Heart left ventricle (tissue), 16 donors: ENCODE measurements at regions not wholly inside any gene's neighbourhood (a gene's known extent, or its start where the extent isn't known, plus 50 kb on each side); places are given as distances from the start of the nearest gene placed in this dataset.

Experiments
- ATAC-seq, 4 donors: fragments of 200-7000 bp; cut with Tn5 transposase; one replicate each; pipeline ENCODE4 v1.9.1; 2020 to 2022; ENCODE audit warnings: moderate library complexity in 4 of 4, mild to moderate bottlenecking in 3 of 4, moderate number of reproducible peaks in 1 of 4
- DNase-seq, 5 donors: peaks; one replicate each; pipeline ENCODE4 v3.0.0-alpha.2; 2020
- H3K27ac ChIP-seq, 12 donors: fragments of 200-600 bp; sonication (generic) in 4 of 12; one replicate each; pipeline versions ENCODE4 v1.5.0 to v1.8.0; 2016 to 2022; ENCODE audit warnings: mild to moderate bottlenecking in 2 of 12
- H3K27me3 ChIP-seq, 9 donors: fragments of 200-600 bp; sonication (generic) in 2 of 9; one replicate each; pipeline versions ENCODE4 v1.5.1 to v1.8.0; 2016 to 2022; ENCODE audit warnings: mild to moderate bottlenecking in 3 of 9
- H3K36me3 ChIP-seq, 9 donors: fragments of 200-600 bp; sonication (generic) in 2 of 9; one replicate each; pipeline versions ENCODE4 v1.5.0 to v1.8.0; 2018 to 2022; ENCODE audit warnings: mild to moderate bottlenecking in 2 of 9
- H3K4me1 ChIP-seq, 12 donors: fragments of 200-600 bp; sonication (generic) in 4 of 12; one replicate each; pipeline versions ENCODE4 v1.5.0 to v1.8.0; 2016 to 2022; ENCODE audit warnings: mild to moderate bottlenecking in 3 of 12
- H3K4me3 ChIP-seq, 12 donors: fragments of 200-600 bp; sonication (generic) in 4 of 12; one replicate each; pipeline versions ENCODE4 v1.5.0 to v1.8.0; 2017 to 2022; ENCODE audit warnings: mild to moderate bottlenecking in 9 of 12, moderate library complexity in 4 of 12
- H3K9me3 ChIP-seq, 12 donors: fragments of 200-600 bp; sonication (generic) in 4 of 12; one replicate each; pipeline versions ENCODE4 v1.5.0 to v1.8.0; 2016 to 2022; ENCODE audit warnings: mild to moderate bottlenecking in 1 of 12
- CTCF ChIP-seq, 12 donors: fragments of 200-600 bp; sonication (generic) in 4 of 12; IDR thresholded peaks; one replicate each; pipeline versions ENCODE4 v1.5.0 to v1.8.0; 2018 to 2022; ENCODE audit warnings: antibody characterized with exemption in 12 of 12, mild to moderate bottlenecking in 5 of 12
- POLR2A ChIP-seq, 2 donors: fragments of 450-650 bp; IDR thresholded peaks; one replicate each; pipeline ENCODE4 v1.6.1; 2017; ENCODE audit warnings: antibody characterized with exemption in 2 of 2, mild to moderate bottlenecking in 2 of 2, moderate library complexity in 2 of 2
- WGBS, 4 donors: extraction: QIAGEN DNeasy Blood & Tissue Kit in 2 of 4; methylation state at CpG; one replicate each; pipeline versions ENCODE4 v1.1.5 to v1.1.7; 2013 to 2018; 5-methylcytosine and 5-hydroxymethylcytosine counted together
- intact Hi-C, 10 donors: fragments of 100-400 bp; cut with DNase I; formaldehyde crosslinking; loops; one replicate each; pipeline versions ENCODE4 v1.11.1 to v1.14.2; 2022
- donor health status: ischemic (EF 13 %, LVEDD 7.1; RV severe dilation, severe dysfunction).
- donor health status: healthy with polysubstance abuse.
- donor health status: DM: no; HTN: yes; CAD: no.
- donor health status: DM: no; HTN: no; CAD: no.
- donor health status: ischemic (EF 25% LVEDD 6.9; RV normal size, moderate dysfunction).
- donor health status: ischemic (EF 25% LVEDD 5.7; RV mildly dilated, moderate dysfunction).
- donor health status: healthy.
- donor health status: DM: yes; HTN: yes; CAD: no.
- donor health status: ischemic (EF 35%, LVEDD 5.7; RV mildly dilated, moderate dysfunction).
- donor health status: nonischemic (EF 11% LVEDD 7.7; RV severe dilation, severe dysfunction).
- donor health status: DM: yes; HTN: yes; CAD: no.
- donor health status: PGD.
- donor health status: ischemic (EF 29% LVEDD 5.4; RV normal size, mild dysfunction).
- donor health status: nonischemic (EF 23%, LVEDD 6.1; RV moderate dilation, normal function).

- no peak for TF ChIP-seq POLR2A (IDR thresholded peaks at IDR 0.05)
- no peak for TF ChIP-seq CTCF (IDR thresholded peaks at IDR 0.05)
- intact Hi-C loops, result no loop called here
- H3K36me3 ChIP-seq, result no peaks in the 10 kb centered on the region
- H3K9me3 ChIP-seq, result no peaks in the 10 kb centered on the region
- H3K4me3 ChIP-seq, result no peak overlapping the region
- no peak for ATAC-seq
- no peak for DNase-seq
- H3K27me3 ChIP-seq, result no peaks in the 10 kb centered on the region
- H3K27ac ChIP-seq, result no peak overlapping the region
- H3K4me1 ChIP-seq, result no peaks in the 10 kb centered on the region
- WGBS, 4 donors, result 82 to 85% (median 84%) methylated on average over 3 of the region's 3 CpGs
These were observed 724.1 kb upstream of the USP15 start for GRCh38 chr12:61536117-61536516.

GRCh38 chr12:61536525-61536924 lies 723.7 kb upstream of the USP15 start:
- 79 to 87% (median 82%) methylated on average over 3 of the region's 3 CpGs for WGBS, 4 donors
- no peak overlapping the region for H3K4me3 ChIP-seq
- DNase-seq (no peak), ATAC-seq (no peak)
- intact Hi-C loops, result no loop called here
- H3K27me3 ChIP-seq, result no peaks in the 10 kb centered on the region
- no peaks in the 10 kb centered on the region for H3K36me3 ChIP-seq
- no peak for TF ChIP-seq CTCF (IDR thresholded peaks at IDR 0.05)
- TF ChIP-seq POLR2A (IDR thresholded peaks at IDR 0.05), result no peak
- no peaks in the 10 kb centered on the region for H3K9me3 ChIP-seq
- no peak overlapping the region for H3K27ac ChIP-seq
- no peaks in the 10 kb centered on the region for H3K4me1 ChIP-seq

GRCh38 chr12:61538951-61539350 lies 721.3 kb upstream of the USP15 start:
- ATAC-seq, result no peak
- Histone ChIP-seq H3K27me3 (no peaks in the 10 kb centered on the region), H3K4me1 (no peaks in the 10 kb centered on the region), H3K9me3 (no peaks in the 10 kb centered on the region), H3K27ac (no peak overlapping the region), H3K36me3 (no peaks in the 10 kb centered on the region), H3K4me3 (no peak overlapping the region)
- no peak for DNase-seq
- no peak for TF ChIP-seq POLR2A (IDR thresholded peaks at IDR 0.05)
- no peak for TF ChIP-seq CTCF (IDR thresholded peaks at IDR 0.05)
- intact Hi-C loops, result no loop called here
- 76 to 90% (median 89%) methylated on average over 2 of the region's 2 CpGs for WGBS, 4 donors

- H3K9me3 ChIP-seq, result no peaks in the 10 kb centered on the region
- ATAC-seq (no peak), DNase-seq (no peak)
- H3K4me1 ChIP-seq, result no peaks in the 10 kb centered on the region
- TF ChIP-seq CTCF (IDR thresholded peaks at IDR 0.05), result no peak
- intact Hi-C loops, result no loop called here
- no peaks in the 10 kb centered on the region for H3K36me3 ChIP-seq
- H3K27ac ChIP-seq, result no peak overlapping the region
- 53 to 64% (median 60%) methylated on average over 3 of the region's 3 CpGs for WGBS, 4 donors
- H3K27me3 ChIP-seq, result no peaks in the 10 kb centered on the region
- H3K4me3 ChIP-seq, result no peak overlapping the region
These were observed 717.7 kb upstream of the USP15 start for GRCh38 chr12:61542551-61542950.
